ENCODE measurements at regions not wholly inside any gene's neighbourhood (a gene's known extent, or its start where the extent isn't known, plus 50 kb on each side); places are given as distances from the start of the nearest gene placed in this dataset.

DNA sequence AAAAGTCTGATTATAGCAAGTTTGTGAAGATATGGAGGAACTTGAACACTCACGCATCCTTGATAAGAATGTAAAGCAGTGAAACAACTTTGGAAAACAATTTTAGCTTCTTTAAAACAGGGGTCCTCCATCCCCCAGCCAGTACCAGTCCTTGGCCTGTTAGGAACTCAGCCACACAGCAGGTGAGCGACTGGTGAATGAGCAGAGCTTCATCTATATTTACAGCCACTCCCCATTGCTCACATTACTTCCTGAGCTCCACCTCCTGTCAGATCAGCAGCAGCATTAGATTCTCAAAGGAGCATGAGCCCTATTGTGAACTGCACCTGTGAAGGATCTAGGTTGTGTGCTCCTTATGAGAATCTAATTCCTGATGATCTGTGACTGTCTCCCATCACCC is 530.3 kb upstream of the PRKX start:
- TF ChIP-seq, protein P1, sequence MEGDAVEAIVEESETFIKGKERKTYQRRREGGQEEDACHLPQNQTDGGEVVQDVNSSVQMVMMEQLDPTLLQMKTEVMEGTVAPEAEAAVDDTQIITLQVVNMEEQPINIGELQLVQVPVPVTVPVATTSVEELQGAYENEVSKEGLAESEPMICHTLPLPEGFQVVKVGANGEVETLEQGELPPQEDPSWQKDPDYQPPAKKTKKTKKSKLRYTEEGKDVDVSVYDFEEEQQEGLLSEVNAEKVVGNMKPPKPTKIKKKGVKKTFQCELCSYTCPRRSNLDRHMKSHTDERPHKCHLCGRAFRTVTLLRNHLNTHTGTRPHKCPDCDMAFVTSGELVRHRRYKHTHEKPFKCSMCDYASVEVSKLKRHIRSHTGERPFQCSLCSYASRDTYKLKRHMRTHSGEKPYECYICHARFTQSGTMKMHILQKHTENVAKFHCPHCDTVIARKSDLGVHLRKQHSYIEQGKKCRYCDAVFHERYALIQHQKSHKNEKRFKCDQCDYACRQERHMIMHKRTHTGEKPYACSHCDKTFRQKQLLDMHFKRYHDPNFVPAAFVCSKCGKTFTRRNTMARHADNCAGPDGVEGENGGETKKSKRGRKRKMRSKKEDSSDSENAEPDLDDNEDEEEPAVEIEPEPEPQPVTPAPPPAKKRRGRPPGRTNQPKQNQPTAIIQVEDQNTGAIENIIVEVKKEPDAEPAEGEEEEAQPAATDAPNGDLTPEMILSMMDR (IDR thresholded peaks at IDR 0.05): no peak
- TF ChIP-seq POLR2A (IDR thresholded peaks at IDR 0.05): no peak

All from uterus (tissue), 2 donors.